ENCODE measurements at regions not wholly inside any gene's neighbourhood (a gene's known extent, or its start where the extent isn't known, plus 50 kb on each side); places are given as distances from the start of the nearest gene placed in this dataset.

GRCh38 chr3:20539666-20540065 is 353.7 kb upstream of the SGO1 start:
- no peak for DNase-seq (ENCODE audit: extremely low spot score, unreplicated experiment)
- TF ChIP-seq CTCF (conservative IDR thresholded peaks at IDR 0.05), result no peak
- H3K4me1 Mint-ChIP-seq (ENCODE audit: unreplicated experiment), result peaks cover 20% of the 10 kb centered on the region

GRCh38 chr3:20537234-20537633 is 351.2 kb upstream of the SGO1 start:
- DNase-seq (ENCODE audit: extremely low spot score, unreplicated experiment), result no peak
- no peaks in the 10 kb centered on the region for H3K36me3 Mint-ChIP-seq
- H3K9me3 Mint-ChIP-seq, result no peaks in the 10 kb centered on the region
- H3K27ac Mint-ChIP-seq, result no peak overlapping the region
- TF ChIP-seq CTCF (conservative IDR thresholded peaks at IDR 0.05), result no peak
- H3K27me3 Mint-ChIP-seq, result no peaks in the 10 kb centered on the region
- H3K4me3 Mint-ChIP-seq, result no peak overlapping the region
- peaks cover 20% of the 10 kb centered on the region for H3K4me1 Mint-ChIP-seq (ENCODE audit: unreplicated experiment)

More at GRCh38 chr3:20539666-20540065, 353.7 kb upstream of the SGO1 start:
- H3K27me3 Mint-ChIP-seq, result no peaks in the 10 kb centered on the region
- peak overlapping the region; percentile 7 for H3K27ac Mint-ChIP-seq
- H3K4me3 Mint-ChIP-seq, result peak overlapping the region; percentile 9
- no peaks in the 10 kb centered on the region for H3K36me3 Mint-ChIP-seq
- no peaks in the 10 kb centered on the region for H3K9me3 Mint-ChIP-seq

- no peaks in the 10 kb centered on the region for H3K27me3 Mint-ChIP-seq
- no peak for TF ChIP-seq CTCF (conservative IDR thresholded peaks at IDR 0.05)
- H3K27ac Mint-ChIP-seq, result no peak overlapping the region
- no peaks in the 10 kb centered on the region for H3K9me3 Mint-ChIP-seq
- no peaks in the 10 kb centered on the region for H3K36me3 Mint-ChIP-seq
- DNase-seq (ENCODE audit: extremely low spot score, unreplicated experiment), result no peak
- H3K4me1 Mint-ChIP-seq (ENCODE audit: unreplicated experiment), result peaks cover 10% of the 10 kb centered on the region
- no peak overlapping the region for H3K4me3 Mint-ChIP-seq
Observed at GRCh38 chr3:20529911-20530310, 343.9 kb upstream of the SGO1 start.

GRCh38 chr3:20528180-20528770 is 342.3 kb upstream of the SGO1 start:
- DNase-seq (ENCODE audit: extremely low spot score, unreplicated experiment), result no peak
- Mint-ChIP-seq H3K36me3 (no peaks in the 10 kb centered on the region), H3K4me3 (no peak overlapping the region), H3K4me1 (ENCODE audit: unreplicated experiment) (peaks cover 10% of the 10 kb centered on the region), H3K9me3 (no peaks in the 10 kb centered on the region), H3K27ac (no peak overlapping the region), H3K27me3 (no peaks in the 10 kb centered on the region)
- TF ChIP-seq CTCF (conservative IDR thresholded peaks at IDR 0.05), result no peak

GRCh38 chr3:20527368-20527767 is 341.4 kb upstream of the SGO1 start:
- no peak overlapping the region for H3K27ac Mint-ChIP-seq
- H3K27me3 Mint-ChIP-seq, result no peaks in the 10 kb centered on the region
- H3K9me3 Mint-ChIP-seq, result no peaks in the 10 kb centered on the region
- peaks cover 10% of the 10 kb centered on the region for H3K4me1 Mint-ChIP-seq (ENCODE audit: unreplicated experiment)
- DNase-seq (ENCODE audit: extremely low spot score, unreplicated experiment), result no peak
- H3K4me3 Mint-ChIP-seq, result no peak overlapping the region
- TF ChIP-seq CTCF (conservative IDR thresholded peaks at IDR 0.05), result no peak
- H3K36me3 Mint-ChIP-seq, result no peaks in the 10 kb centered on the region

GRCh38 chr3:20524328-20524727 is 338.3 kb upstream of the SGO1 start:
- peaks cover 9% of the 10 kb centered on the region for H3K4me1 Mint-ChIP-seq (ENCODE audit: unreplicated experiment)
- no peak for TF ChIP-seq CTCF (conservative IDR thresholded peaks at IDR 0.05)
- no peak for DNase-seq (ENCODE audit: extremely low spot score, unreplicated experiment)
- H3K9me3 Mint-ChIP-seq, result peaks cover 5% of the 10 kb centered on the region
- H3K27me3 Mint-ChIP-seq, result no peaks in the 10 kb centered on the region
- H3K36me3 Mint-ChIP-seq, result no peaks in the 10 kb centered on the region
- no peak overlapping the region for H3K4me3 Mint-ChIP-seq
- no peak overlapping the region for H3K27ac Mint-ChIP-seq
